ENCODE measurements at regions not wholly inside any gene's neighbourhood (a gene's known extent, or its start where the extent isn't known, plus 50 kb on each side); places are given as distances from the start of the nearest gene placed in this dataset.
"Not testable (repeated sequence)": the region's sequence is repeated elsewhere in the genome, so short reads cannot be mapped to it uniquely, and the experiment has no call there.

DNA sequence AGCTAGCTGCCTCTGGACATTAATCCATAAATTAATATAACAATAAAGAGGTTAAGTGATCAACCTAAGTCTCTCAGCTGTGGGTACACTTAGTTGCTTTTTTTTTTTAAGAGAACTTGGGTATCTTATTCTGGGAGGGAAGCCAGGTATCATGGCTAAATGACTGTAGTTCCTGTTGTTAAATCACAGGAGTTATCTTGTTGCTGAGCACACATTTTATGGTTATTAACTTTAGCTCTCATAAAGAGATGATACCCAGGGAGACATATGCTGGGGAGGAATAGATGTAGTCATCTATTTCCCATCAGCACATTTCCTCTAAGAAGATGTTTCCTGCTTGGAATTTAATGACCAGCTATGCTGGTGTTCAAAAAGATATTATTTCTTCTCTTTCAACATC lies 227.8 kb downstream of the PTGER3 start:
- DNase-seq (ENCODE audit: low read depth): no peak

DNA sequence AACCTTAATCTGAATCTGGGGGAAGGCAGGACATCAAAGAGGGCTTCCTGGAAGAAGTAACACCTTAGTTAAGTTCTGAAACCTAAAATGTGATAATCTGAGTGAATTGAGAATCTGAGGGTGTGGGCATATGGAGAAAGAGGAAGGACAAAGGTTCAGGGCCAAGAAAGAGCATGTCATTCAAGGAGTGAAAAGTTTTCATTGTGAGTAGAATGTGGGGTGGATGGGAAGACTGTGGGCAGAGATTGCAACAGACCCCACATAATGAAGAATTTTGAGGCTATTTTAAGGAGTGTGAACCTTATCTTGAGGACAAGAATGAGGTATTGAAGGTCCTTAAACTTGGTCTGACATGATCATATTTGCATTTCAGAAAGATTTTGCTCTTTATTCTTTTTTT lies 227.2 kb downstream of the PTGER3 start:
- DNase-seq (ENCODE audit: low read depth): no peak

DNA sequence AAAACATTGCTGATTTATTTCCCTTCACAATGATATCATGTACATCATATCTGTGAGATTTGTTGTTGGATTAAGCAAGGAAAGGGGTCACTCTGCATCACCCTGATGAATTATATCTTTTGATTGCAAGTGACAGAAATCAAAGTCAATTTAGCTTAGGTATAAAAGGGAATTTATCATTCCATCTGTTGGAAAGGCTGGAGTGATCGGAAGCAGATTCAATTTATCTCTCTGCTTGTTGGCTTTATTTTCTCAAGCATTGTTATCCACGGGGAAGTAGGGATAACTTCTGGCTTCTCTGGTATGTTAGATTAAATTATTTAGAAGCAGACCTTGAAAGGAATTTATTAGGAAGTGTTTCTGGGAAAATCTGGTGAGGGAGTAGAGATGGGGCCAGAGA lies 226.6 kb downstream of the PTGER3 start:
- DNase-seq (ENCODE audit: low read depth): no peak

DNA sequence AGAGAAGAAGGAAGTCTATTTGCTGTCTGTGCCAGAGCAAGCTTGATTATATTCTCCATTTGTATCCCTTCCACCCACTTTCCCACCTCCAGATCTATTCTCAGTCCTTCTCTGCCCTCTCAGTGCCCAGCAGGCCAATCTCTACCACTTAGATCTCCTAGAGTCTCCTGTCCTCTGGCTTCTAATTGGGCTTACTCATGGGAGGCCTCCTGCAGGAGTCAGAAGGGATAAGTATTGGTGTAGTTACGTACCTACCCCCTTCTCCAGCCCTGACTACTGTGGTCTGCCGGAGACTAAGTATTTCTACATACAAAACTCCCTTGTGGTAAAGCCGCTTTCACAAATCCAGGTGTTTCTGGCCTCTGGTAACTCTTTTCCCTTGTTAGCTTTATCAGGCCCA lies 221.2 kb downstream of the PTGER3 start:
- no peak for DNase-seq (ENCODE audit: low read depth)

DNA sequence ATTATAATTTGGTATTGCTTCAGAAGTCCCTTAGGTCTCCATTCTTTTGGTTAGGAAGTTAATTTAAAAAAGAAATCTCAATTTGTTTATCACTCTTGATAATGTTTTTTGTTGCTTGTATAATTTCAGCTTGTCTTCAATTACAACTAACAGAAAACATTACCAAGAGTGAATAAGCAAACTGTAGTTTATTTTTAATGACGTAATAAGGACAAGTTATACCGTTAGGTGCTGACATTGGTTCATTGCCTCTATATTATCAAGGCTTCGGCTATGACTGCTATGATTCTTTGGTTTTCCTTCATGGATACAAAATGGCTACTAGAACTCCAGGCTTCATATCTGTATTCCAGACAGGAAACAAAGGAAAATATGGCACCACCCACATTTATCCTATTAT lies 220.6 kb downstream of the PTGER3 start:
- DNase-seq (ENCODE audit: low read depth): no peak

DNA sequence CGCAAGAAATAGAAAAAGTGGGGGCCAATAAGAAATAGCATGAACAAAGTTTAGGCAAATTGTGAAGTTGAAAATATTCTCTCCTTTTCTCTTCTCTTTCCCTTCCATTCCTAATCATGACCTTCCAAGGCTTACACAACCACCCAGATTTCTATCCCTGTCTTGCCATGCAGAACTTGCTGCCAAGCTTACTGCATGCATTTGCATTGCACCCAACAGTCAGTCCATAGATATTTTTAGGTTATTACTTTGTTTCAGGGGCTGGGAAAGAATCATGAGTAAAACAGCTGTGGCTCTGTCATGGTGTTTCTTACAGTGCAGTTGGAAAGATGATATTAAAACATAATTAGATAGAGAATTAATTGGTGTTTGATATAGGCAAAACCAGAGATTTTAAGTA lies 219.4 kb downstream of the PTGER3 start:
- no peak for DNase-seq (ENCODE audit: low read depth)

DNA sequence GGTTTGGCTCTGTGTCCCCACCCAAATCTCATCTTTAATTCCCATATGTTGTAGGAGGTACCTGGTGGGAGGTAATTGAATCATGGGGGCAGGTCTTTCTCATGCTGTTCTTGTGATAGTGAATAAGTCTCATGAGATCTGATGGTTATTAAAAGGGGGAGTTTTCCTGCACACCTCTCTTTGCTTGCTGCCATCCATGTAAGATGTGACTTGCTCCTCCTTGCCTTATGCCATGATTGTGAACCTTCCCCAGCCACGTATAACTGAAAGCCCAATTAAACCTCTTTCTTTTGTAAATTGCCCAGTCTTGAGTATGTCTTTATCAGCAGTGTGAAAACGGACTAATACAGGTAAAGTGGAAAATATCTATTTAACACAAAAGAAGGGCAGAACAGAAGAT lies 213.3 kb downstream of the PTGER3 start:
- not testable (repeated sequence) for DNase-seq (ENCODE audit: low read depth)

DNA sequence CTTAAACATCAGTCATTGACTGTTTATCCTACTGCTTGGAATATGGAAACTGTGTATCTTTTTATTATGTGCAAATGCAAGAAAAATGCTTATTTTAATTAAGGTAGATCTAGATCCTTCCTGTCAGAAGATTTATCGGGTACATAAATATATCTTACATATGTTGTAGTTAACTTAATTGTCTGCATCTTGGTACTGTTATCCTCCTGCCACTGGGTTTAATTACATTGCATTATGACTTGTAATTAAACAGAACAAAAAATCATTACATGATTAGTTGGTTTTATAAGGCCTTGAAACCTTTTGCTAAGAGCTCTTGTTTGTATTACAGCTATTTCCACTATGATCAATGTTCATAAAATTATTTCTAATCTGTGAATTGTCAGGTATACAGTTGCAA lies 211.2 kb downstream of the PTGER3 start:
- no peak for DNase-seq (ENCODE audit: low read depth)

DNA sequence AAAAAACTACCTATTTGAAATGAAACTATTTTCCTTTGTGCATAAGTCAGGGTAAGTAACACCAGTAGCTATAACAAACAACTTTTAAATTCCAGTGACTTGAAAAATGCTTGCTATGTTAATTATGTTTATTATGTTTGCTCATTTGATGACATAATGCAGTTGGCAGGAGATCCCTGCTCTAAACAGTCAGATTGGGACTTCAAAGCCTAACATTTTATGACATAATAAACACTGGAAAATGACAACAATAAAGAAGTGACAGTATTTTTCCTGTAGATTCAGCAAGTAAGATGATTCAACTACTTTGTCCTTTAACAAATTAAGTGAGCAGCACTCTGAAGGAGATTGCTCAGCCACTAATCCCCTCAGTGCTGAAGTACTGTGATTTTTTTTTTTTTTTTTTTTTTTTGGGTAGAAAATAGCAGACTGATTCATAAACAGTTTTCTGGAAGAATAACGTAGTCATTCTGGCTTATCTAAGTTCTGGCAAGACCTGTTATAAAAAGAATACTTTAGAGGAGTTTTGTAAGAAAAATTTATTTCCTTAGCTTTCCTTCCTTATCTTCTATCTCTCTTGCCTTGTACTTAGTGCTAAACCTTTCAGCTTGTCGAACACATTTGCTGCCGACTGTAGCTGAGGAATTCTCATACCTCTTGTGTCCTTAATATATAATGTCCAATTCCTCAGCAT lies 207.2 kb downstream of the PTGER3 start:
- DNase-seq (ENCODE audit: low read depth): no peak

DNA sequence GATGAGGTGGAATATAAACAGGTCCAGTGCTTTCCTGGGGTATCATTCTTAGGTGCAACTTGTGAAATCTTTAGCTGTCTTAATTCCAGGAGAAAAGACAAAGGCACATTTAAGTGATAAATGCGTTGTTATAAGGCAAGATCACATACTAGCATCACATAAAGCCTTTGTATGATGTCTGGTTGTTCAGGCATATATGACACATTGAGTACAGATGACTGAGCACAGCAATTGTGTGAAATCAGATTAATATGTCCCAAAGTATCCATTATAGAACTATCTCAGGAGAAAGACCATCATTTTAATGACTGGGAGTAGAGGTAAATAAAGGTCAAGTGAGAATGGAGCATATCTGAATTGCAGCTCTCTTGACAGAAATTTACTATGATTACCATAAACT lies 205.1 kb downstream of the PTGER3 start:
- DNase-seq (ENCODE audit: low read depth): no peak

DNA sequence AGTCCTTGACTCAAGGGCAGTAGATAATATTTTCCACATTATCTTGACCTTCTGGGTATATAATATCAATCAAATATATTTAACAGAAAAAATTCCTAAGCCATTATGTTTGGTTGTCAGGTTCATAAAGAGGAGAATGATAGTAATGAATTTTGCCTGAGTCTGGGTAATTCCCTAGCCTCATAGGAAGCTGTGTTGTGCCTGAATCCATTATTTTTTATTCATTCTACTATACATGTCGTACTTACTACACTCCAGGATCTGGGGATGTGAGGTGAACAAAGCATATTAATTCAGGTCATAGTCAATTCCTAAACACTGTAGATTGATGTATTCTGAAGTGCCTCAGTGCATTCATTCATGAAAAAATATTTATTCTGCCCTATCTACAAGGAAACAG lies 204.2 kb downstream of the PTGER3 start:
- DNase-seq (ENCODE audit: low read depth): no peak

DNA sequence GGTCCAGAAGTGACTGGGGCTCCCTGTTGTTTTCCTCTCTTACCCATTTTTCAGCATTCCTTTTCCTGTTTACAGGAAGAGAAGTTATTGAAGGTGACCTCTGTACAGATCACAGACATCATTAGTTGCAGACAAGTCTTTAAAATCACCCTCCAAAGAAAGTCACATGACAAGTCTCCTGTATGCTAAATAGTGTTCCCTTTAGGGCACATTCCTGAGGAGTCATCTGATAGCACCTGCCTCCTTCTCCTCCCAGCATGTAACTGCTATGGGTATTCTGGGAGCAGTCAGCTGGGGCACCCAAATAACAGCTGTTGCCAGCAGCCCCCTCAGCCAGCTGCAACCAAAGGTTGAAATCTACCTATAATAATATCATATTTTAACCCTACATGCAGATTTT lies 200.6 kb downstream of the PTGER3 start:
- DNase-seq (ENCODE audit: low read depth): no peak

DNA sequence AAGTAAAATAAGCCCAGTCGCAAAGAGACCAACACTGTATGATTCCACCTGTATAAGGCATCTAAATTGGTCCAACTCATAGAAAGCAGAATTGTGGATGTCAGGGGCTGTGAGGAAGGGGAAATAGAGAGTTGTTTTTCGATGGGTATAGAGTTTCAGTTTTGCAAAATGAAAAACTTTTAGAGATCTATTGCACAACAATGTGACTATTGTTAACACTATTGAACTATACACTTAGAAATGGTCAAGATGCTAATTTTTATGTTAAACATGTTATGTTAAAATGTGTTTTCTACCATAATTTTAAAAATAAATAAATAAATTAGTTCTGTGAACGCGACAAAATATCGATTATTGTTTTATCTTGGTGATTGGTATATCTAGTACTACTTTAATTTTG lies 192.4 kb downstream of the PTGER3 start:
- DNase-seq (ENCODE audit: low read depth): no peak

DNA sequence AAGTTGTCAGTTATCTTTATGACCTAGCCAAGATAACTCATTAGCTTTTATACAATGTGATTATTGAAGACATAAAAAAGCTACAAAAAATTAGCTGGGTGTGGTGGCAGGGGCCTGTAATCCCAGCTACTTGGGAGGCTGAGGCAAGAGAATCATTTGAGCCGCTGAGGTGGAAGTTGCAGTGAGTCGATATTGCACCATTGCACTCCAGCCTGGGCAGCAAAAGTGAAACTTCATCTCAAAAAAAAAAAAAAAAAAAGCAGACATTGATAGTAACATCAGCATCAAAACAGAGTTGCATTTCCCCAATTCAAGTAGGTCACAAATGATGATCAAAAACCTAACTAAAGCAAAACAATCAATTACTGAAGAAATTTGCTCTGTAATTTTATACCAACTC lies 191.4 kb downstream of the PTGER3 start:
- no peak for DNase-seq (ENCODE audit: low read depth)

DNA sequence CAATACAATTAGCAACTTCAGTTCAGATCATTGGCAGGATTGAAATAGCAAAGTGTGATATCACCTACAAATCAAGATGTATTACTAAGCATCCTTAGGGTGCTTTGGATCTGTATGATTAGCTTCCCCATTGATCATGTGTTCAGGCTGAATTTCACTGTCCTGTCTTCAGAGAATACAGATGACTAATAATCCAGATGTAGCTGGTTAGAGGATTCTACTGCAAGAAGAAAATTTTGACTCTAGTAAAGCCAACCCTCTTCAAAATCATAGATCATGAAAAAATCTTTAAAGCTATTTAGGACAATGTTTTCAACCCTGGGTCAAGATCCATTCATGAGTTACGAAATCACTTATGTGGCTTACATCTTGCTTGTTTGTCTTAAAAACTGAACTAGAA lies 184.4 kb downstream of the PTGER3 start:
- no peak for DNase-seq (ENCODE audit: low read depth)

DNA sequence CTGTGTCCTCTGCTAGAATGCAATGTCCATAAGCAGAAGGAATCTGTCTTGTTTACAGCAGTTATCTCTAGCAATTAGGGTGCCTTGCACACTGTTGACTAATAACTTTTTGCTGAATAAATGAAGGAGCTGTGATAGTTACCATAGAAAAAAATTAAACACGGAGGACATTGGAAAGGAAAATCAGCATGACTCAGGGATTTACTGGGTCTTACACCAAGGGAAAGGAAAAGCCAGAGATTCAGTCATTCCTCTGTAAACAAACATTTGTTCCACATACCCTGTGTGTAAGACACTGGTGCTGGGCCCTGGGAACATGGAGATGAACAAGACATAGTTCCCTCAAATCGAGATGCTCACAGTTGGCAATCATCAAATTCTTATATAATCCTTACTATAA lies 183.3 kb downstream of the PTGER3 start:
- peak; percentile 36 for DNase-seq (ENCODE audit: low read depth)

DNA sequence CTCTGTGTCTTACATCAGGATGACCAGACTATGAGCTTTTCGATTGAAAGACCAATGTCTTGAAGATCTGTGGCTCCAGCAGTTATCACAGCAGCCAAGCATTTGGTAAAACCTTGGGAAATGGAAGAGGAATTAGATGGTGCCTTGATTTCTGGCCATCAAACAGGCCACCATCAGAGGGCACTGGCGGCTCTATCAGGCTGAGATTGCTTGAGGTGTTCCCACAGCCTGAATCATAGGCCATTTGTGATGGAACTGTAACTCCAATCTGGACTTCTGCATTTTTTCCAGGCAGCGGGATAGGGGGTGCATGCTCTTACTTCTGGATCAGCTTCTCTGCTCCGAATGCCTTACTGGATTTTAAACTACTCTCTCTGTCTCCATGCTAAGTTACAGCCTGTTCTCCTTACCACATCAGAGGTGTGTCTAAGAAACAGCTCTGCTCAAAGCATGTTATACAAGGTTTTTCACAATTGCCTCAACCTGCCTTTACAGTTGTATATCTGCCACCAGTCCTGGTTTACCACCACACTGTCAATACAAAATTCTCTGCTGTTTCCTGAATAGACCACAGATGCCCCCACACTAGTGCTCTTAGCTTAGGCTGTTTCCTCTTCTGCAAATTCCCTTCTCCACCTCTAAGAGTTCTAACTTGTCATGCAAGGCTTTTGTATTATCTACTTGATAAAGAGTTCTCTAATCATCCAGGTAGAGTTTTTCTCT lies 180.9 kb downstream of the PTGER3 start:
- no peak for DNase-seq (ENCODE audit: low read depth)

DNA sequence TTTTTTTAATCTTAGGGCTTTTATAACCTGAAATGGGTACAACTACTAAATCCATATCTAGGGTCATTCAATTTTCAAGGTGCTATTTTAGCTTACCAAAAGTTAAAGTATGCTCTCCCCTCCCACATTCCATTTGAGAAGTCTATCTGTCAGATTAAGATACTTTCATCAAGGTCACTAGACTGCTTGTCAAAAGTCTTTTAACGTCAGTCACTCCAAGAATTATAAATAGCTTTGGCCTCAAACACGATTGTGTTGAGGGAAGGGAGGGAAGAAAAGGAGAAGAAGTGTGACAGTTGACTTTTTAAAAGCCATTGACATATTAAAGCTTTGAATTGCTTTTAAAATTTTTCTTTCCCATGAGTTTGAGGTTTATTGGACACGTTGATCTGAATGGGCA lies 175.8 kb downstream of the PTGER3 start:
- no peak for DNase-seq (ENCODE audit: low read depth)

DNA sequence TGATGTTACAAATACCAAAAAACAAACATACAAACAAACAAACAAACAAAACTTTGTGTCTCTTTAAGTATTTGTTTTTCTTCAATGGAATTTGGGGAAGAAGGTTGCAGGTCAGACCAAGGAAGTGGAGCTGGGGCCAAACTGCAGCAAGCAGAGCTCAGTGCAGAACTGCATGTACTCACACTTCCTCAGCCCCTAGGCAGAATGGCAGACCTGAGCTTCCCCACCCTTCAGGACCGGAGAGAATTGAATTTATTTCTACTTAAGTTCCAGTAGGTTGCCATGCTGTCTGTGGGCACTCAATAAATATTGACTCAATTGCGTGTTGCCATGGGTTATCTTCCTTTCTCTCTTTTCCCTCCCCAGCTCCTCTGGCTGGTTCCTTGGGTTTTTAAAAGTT lies 173.6 kb downstream of the PTGER3 start:
- DNase-seq (ENCODE audit: low read depth): no peak

DNA sequence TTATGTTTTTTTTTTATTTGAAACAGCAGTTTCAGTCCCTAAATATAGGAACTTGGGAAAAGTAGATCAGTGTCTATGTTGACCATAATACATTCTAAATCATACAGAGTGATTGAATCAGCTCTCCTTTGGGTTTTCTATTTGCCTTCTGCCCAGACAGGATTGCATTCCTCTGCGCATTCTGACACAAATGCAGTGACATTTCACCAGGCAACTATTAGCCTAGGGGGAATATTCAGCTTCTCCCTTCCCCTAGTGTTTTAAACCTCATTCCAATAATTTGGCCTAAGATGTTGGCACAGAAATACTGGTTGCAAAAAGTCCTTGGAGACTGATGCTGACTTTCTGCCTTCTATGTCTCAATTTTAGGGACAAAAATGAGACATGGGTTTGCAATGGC lies 172.8 kb downstream of the PTGER3 start:
- DNase-seq (ENCODE audit: low read depth): no peak

DNA sequence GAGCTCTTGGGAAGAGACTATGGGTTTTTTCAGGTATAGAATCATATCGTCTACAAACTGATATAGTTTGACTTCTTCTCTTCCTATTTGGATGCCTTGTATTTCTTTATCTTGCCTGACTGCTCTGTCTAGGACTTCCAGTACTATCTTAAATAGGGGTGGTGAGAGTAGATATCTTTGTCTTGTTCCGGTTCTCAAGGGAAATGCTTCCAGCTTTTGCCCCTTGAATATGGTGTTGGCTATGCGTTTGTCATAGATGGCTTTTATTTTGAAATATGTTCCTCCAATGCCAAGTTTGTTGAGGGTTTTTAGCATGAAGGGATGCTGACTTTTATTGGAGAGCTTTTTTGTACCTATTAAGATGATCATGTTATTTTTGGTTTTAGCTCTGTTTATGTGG lies 170.3 kb downstream of the PTGER3 start:
- no peak for DNase-seq (ENCODE audit: low read depth)

DNA sequence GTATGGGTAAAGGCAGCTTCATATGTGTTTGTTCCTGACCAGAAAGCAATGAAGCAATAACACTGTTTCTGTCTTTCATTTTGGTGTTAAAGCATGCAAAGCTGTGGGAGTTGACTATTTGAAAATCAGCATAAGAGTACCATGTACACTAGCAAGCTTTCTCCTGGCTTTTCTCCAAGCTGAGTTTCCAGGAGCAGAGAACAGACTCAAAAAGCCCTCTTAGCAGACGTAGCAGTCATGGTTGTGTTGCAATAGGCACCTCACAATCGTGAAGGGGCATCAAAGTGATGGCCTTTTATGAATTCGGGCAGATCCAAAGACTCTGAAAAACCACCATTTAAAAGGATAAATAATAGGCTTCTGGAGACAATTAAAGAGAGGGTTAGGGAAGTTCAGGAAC lies 159.7 kb downstream of the PTGER3 start:
- DNase-seq (ENCODE audit: low read depth): no peak

DNA sequence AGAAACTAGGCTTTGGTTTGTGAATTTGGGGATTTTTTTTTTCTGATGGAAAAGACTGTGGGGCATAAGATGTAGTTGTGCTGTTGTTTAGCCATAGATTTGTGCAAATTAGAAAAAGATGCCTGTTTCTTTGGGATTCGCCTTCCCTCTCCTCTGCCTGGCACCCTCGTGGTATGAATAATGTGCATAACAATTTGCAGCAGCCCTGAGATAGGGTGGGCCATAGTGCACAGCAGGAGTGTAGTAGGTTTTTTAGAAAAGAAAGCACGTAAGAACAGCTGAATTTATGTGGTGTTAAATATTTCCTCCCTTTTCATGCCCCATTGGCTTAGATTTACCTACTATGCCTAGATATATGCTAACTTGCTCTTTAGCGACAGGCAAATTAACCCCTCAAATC lies 158.9 kb downstream of the PTGER3 start:
- DNase-seq (ENCODE audit: low read depth): no peak

DNA sequence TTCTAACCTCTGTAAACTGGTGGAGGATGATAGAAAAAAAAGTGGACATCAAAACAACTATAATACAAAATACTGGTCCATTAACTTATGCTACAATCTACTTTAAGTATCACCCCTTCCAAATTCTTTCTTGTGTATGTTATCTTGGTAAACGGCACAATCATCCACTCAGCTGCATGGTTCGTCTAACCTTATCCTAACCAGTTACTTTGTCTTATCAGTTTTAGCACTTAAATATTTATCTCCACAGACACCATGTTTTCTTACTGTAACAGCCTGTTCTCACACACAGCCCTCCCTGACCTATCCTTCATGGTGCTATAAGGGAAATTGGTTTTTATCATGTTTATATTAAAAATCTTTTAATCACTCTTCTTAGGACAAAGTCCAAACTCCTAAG lies 157.2 kb downstream of the PTGER3 start:
- DNase-seq (ENCODE audit: low read depth): no peak
